Prostate gland (tissue), 2 donors: ENCODE measurements at regions not wholly inside any gene's neighbourhood (a gene's known extent, or its start where the extent isn't known, plus 50 kb on each side); places are given as distances from the start of the nearest gene placed in this dataset.

Source experiments
- DNase-seq: peaks from one replicate; pipeline ENCODE4 v3.0.0-alpha.2; 2019; ENCODE audit warnings: low spot score
- H3K27ac ChIP-seq, 2 donors: fragments of 200-600 bp; sonication (generic); 2 replicates each; pipeline ENCODE4 v1.5.1; 2017 to 2019
- H3K27me3 ChIP-seq: fragments of 200-600 bp; sonication (generic); replicated peaks from 2 replicates; pipeline ENCODE4 v1.5.1; 2019; ENCODE audit not compliant: insufficient read depth
- H3K36me3 ChIP-seq, 2 donors: fragments of 200-600 bp; sonication (generic); 1 replicate in 1 of 2; 2 replicates in 1 of 2; pipeline versions ENCODE4 v1.5.1 to v1.8.1; 2017 to 2019
- H3K4me1 ChIP-seq: fragments of 200-600 bp; sonication (generic); replicated peaks from 2 replicates; pipeline ENCODE4 v1.5.1; 2019
- H3K4me3 ChIP-seq, 2 donors: fragments of 200-600 bp; sonication (generic); 2 replicates each; pipeline ENCODE4 v1.5.1; 2017 to 2019
- H3K9me3 ChIP-seq: fragments of 200-600 bp; sonication (generic); 2 replicates; pipeline ENCODE4 v1.5.1; 2017
- CTCF ChIP-seq, 4 experiments: fragments of 200-600 bp in 2 of 4; fragments of 450-650 bp in 2 of 4; sonication (generic) in 2 of 4; IDR thresholded peaks; 1 replicate in 3 of 4; 2 replicates in 1 of 4; pipeline ENCODE4 v1.5.1; 2016 to 2019; ENCODE audit warnings: antibody characterized with exemption in 4 of 4, mild to moderate bottlenecking in 2 of 4, moderate library complexity in 2 of 4
- POLR2A ChIP-seq: fragments of 450-650 bp; IDR thresholded peaks from one replicate; pipeline ENCODE4 v1.6.1; 2016; ENCODE audit warnings: antibody characterized with exemption, mild to moderate bottlenecking
- POLR2AphosphoS5 ChIP-seq: sonication (generic); formaldehyde crosslinking; IDR thresholded peaks from one replicate; pipeline ENCODE4 v1.6.1; 2017; ENCODE audit warnings: antibody characterized with exemption
- WGBS: methylation state at CpG from one replicate; pipeline ENCODE4 v1.1.5; 2018; 5-methylcytosine and 5-hydroxymethylcytosine counted together
- intact Hi-C: fragments of 100-400 bp; cut with DNase I; formaldehyde crosslinking; loops from one replicate; pipeline ENCODE4 v1.14.2; 2022

- intact Hi-C loops = no loop called here
- Histone ChIP-seq H3K4me3 (no peak overlapping the region), H3K36me3 (no peaks in the 10 kb centered on the region), H3K27me3 (no peaks in the 10 kb centered on the region), H3K9me3 (no peaks in the 10 kb centered on the region), H3K27ac (no peak overlapping the region), H3K4me1 (no peaks in the 10 kb centered on the region)
- no peak for DNase-seq
- TF ChIP-seq POLR2A (no peak), CTCF (IDR thresholded peaks at IDR 0.05) (no peak), POLR2AphosphoS5 (no peak)
- WGBS = 68% methylated on average over 1 of the region's 1 CpG
Measured at GRCh38 chr7:155195939-155196523, 101.6 kb upstream of the INSIG1 start.

- WGBS = 84% methylated on average over 22 of the region's 22 CpGs
- no peaks in the 10 kb centered on the region for H3K27me3 ChIP-seq
- no peak for DNase-seq
- no peaks in the 10 kb centered on the region for H3K36me3 ChIP-seq
- H3K4me1 ChIP-seq = no peaks in the 10 kb centered on the region
- H3K9me3 ChIP-seq = no peaks in the 10 kb centered on the region
- TF ChIP-seq POLR2A = no peak
- no peak for TF ChIP-seq POLR2AphosphoS5
- no peak for TF ChIP-seq CTCF (IDR thresholded peaks at IDR 0.05)
- H3K27ac ChIP-seq = no peak overlapping the region
- intact Hi-C loops = no loop called here
- H3K4me3 ChIP-seq = no peak overlapping the region
Measured at GRCh38 chr7:155198196-155198892, 99.3 kb upstream of the INSIG1 start.

GRCh38 chr7:155198901-155199845 is 98.5 kb upstream of the INSIG1 start:
- Histone ChIP-seq H3K9me3 (no peaks in the 10 kb centered on the region), H3K27ac (no peak overlapping the region), H3K27me3 (no peaks in the 10 kb centered on the region), H3K36me3 (no peaks in the 10 kb centered on the region), H3K4me1 (no peaks in the 10 kb centered on the region), H3K4me3 (no peak overlapping the region)
- TF ChIP-seq CTCF (IDR thresholded peaks at IDR 0.05) = no peak
- no peak for TF ChIP-seq POLR2A
- no peak for TF ChIP-seq POLR2AphosphoS5
- DNase-seq = no peak
- WGBS = 89% methylated on average over 13 of the region's 13 CpGs
- intact Hi-C loops = no loop called here

- WGBS = 92% methylated on average over 17 of the region's 17 CpGs
- no peaks in the 10 kb centered on the region for H3K36me3 ChIP-seq
- no peaks in the 10 kb centered on the region for H3K4me1 ChIP-seq
- intact Hi-C loops = loop anchor here (10.0 kb wide), 2 partner anchors 93 to 277 kb away; partner anchors contain the start of gene INSIG1
- H3K27ac ChIP-seq = no peak overlapping the region
- H3K27me3 ChIP-seq = no peaks in the 10 kb centered on the region
- TF ChIP-seq POLR2AphosphoS5 (no peak), POLR2A (no peak), CTCF (IDR thresholded peaks at IDR 0.05) (no peak)
- DNase-seq = no peak
- no peaks in the 10 kb centered on the region for H3K9me3 ChIP-seq
- no peak overlapping the region for H3K4me3 ChIP-seq
Measured at GRCh38 chr7:155201325-155202087, 96.2 kb upstream of the INSIG1 start.
